ENCODE measurements at regions not wholly inside any gene's neighbourhood (a gene's known extent, or its start where the extent isn't known, plus 50 kb on each side); places are given as distances from the start of the nearest gene placed in this dataset.

GRCh38 chr14:86823581-86823980 lies 1169.4 kb downstream of the GALC start:
- TF ChIP-seq SIN3A (IDR thresholded peaks at IDR 0.05; ENCODE audit: borderline replicate concordance, insufficient read depth, low read length) (no peak), POLR2AphosphoS5 (IDR thresholded peaks at IDR 0.05; ENCODE audit: low read depth, low read length) (no peak), FOXP2 (optimal IDR thresholded peaks at IDR 0.05; ENCODE audit: borderline replicate concordance, extremely low read depth, extremely low read length, insufficient read depth) (no peak), TAF1 (IDR thresholded peaks at IDR 0.05; ENCODE audit: borderline replicate concordance, insufficient read depth, low read length) (no peak)
- TF ChIP-seq, protein P1, sequence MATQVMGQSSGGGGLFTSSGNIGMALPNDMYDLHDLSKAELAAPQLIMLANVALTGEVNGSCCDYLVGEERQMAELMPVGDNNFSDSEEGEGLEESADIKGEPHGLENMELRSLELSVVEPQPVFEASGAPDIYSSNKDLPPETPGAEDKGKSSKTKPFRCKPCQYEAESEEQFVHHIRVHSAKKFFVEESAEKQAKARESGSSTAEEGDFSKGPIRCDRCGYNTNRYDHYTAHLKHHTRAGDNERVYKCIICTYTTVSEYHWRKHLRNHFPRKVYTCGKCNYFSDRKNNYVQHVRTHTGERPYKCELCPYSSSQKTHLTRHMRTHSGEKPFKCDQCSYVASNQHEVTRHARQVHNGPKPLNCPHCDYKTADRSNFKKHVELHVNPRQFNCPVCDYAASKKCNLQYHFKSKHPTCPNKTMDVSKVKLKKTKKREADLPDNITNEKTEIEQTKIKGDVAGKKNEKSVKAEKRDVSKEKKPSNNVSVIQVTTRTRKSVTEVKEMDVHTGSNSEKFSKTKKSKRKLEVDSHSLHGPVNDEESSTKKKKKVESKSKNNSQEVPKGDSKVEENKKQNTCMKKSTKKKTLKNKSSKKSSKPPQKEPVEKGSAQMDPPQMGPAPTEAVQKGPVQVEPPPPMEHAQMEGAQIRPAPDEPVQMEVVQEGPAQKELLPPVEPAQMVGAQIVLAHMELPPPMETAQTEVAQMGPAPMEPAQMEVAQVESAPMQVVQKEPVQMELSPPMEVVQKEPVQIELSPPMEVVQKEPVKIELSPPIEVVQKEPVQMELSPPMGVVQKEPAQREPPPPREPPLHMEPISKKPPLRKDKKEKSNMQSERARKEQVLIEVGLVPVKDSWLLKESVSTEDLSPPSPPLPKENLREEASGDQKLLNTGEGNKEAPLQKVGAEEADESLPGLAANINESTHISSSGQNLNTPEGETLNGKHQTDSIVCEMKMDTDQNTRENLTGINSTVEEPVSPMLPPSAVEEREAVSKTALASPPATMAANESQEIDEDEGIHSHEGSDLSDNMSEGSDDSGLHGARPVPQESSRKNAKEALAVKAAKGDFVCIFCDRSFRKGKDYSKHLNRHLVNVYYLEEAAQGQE (IDR thresholded peaks at IDR 0.05; ENCODE audit: insufficient read depth in 1 of 2, low read depth in 2 of 2, low read length in 2 of 2) = no peak

GRCh38 chr14:86815341-86815740 lies 1177.6 kb downstream of the GALC start:
- no peak for TF ChIP-seq POLR2AphosphoS5 (IDR thresholded peaks at IDR 0.05; ENCODE audit: low read depth, low read length)
- TF ChIP-seq, protein P1 (IDR thresholded peaks at IDR 0.05; ENCODE audit: insufficient read depth in 1 of 2, low read depth in 2 of 2, low read length in 2 of 2) = no peak
- TF ChIP-seq FOXP2 (optimal IDR thresholded peaks at IDR 0.05; ENCODE audit: borderline replicate concordance, extremely low read depth, extremely low read length, insufficient read depth) = no peak
- TF ChIP-seq SIN3A (IDR thresholded peaks at IDR 0.05; ENCODE audit: borderline replicate concordance, insufficient read depth, low read length) = no peak
- no peak for TF ChIP-seq TAF1 (IDR thresholded peaks at IDR 0.05; ENCODE audit: borderline replicate concordance, insufficient read depth, low read length)

GRCh38 chr14:86802726-86803125 lies 1190.3 kb downstream of the GALC start:
- no peak for TF ChIP-seq FOXP2 (optimal IDR thresholded peaks at IDR 0.05; ENCODE audit: borderline replicate concordance, extremely low read depth, extremely low read length, insufficient read depth)
- TF ChIP-seq TAF1 (IDR thresholded peaks at IDR 0.05; ENCODE audit: borderline replicate concordance, insufficient read depth, low read length) = no peak
- TF ChIP-seq, protein P1 (IDR thresholded peaks at IDR 0.05; ENCODE audit: insufficient read depth in 1 of 2, low read depth in 2 of 2, low read length in 2 of 2) = no peak
- TF ChIP-seq POLR2AphosphoS5 (IDR thresholded peaks at IDR 0.05; ENCODE audit: low read depth, low read length) = no peak
- no peak for TF ChIP-seq SIN3A (IDR thresholded peaks at IDR 0.05; ENCODE audit: borderline replicate concordance, insufficient read depth, low read length)

GRCh38 chr14:86799244-86799647 lies 1193.7 kb downstream of the GALC start:
- TF ChIP-seq, protein P1 (IDR thresholded peaks at IDR 0.05; ENCODE audit: insufficient read depth in 1 of 2, low read depth in 2 of 2, low read length in 2 of 2) = no peak
- no peak for TF ChIP-seq SIN3A (IDR thresholded peaks at IDR 0.05; ENCODE audit: borderline replicate concordance, insufficient read depth, low read length)
- no peak for TF ChIP-seq POLR2AphosphoS5 (IDR thresholded peaks at IDR 0.05; ENCODE audit: low read depth, low read length)
- no peak for TF ChIP-seq FOXP2 (optimal IDR thresholded peaks at IDR 0.05; ENCODE audit: borderline replicate concordance, extremely low read depth, extremely low read length, insufficient read depth)
- no peak for TF ChIP-seq TAF1 (IDR thresholded peaks at IDR 0.05; ENCODE audit: borderline replicate concordance, insufficient read depth, low read length)

DNA sequence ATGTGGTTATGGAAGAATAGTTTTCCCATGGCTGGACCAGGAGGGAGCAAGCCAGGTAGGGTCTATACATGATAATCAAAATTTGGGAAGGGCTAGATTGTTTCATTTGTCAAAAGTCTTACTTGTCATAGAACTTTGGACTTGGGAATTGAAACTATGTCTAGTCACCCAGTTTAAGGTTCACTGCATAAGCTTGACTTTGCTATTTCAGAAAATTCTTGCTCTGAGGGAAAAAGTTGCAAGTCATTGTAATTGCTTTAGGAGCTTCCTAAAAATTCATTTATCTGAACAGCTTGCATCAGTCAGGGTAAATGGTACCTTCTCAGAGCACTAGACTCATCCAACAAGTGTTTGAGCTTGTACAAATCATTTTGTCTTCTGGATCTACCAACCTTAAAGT lies 1194.7 kb downstream of the GALC start:
- TF ChIP-seq TAF1 (IDR thresholded peaks at IDR 0.05; ENCODE audit: borderline replicate concordance, insufficient read depth, low read length) (no peak), FOXP2 (optimal IDR thresholded peaks at IDR 0.05; ENCODE audit: borderline replicate concordance, extremely low read depth, extremely low read length, insufficient read depth) (no peak), SIN3A (IDR thresholded peaks at IDR 0.05; ENCODE audit: borderline replicate concordance, insufficient read depth, low read length) (no peak), POLR2AphosphoS5 (IDR thresholded peaks at IDR 0.05; ENCODE audit: low read depth, low read length) (no peak)
- TF ChIP-seq, protein P1 (IDR thresholded peaks at IDR 0.05; ENCODE audit: insufficient read depth in 1 of 2, low read depth in 2 of 2, low read length in 2 of 2) = no peak

All from PFSK-1 (cell line).